B cell (primary cell): ENCODE measurements at regions not wholly inside any gene's neighbourhood (a gene's known extent, or its start where the extent isn't known, plus 50 kb on each side); places are given as distances from the start of the nearest gene placed in this dataset.

Experiments used
- ATAC-seq: fragments of 200-7000 bp; cut with Tn5 transposase; one replicate; pipeline ENCODE4 v1.10.0; 2021; ENCODE audit warnings: low read depth, mild to moderate bottlenecking, moderate number of reproducible peaks, moderate library complexity
- CTCF ChIA-PET: fragments of 350-600 bp; sonication (Branson Sonifier 250); formaldehyde crosslinking; loops from one replicate; lab custom pipeline; 2021; ENCODE audit warnings: antibody characterized with exemption, inconsistent platforms; lab: Charles Lee
- POLR2A ChIA-PET: fragments of 350-600 bp; sonication (Branson Sonifier 250); formaldehyde crosslinking; loops from one replicate; lab custom pipeline; 2021; ENCODE audit warnings: antibody characterized with exemption; lab: Charles Lee
- DNase-seq: peaks from one replicate; pipeline ENCODE4 v3.0.0; 2013
- H2AFZ ChIP-seq: 2 replicates; pipeline ENCODE4 v1.6.1; 2012; ENCODE audit warnings: mild to moderate bottlenecking, low read depth, low read length; ENCODE audit not compliant: insufficient read depth, poor library complexity, severe bottlenecking
- H3K27ac ChIP-seq, 2 donors: 1 replicate in 1 of 2; 2 replicates in 1 of 2; pipeline ENCODE4 v1.5.1; 2012 to 2013; ENCODE audit warnings: low read length in 2 of 2, mild to moderate bottlenecking in 2 of 2, moderate library complexity in 1 of 2
- H3K27me3 ChIP-seq, 4 experiments: fragments of 200-600 bp in 1 of 4; sonication (generic) in 1 of 4; replicated peaks in 1 of 4; 1 replicate in 2 of 4; 2 replicates in 2 of 4; pipeline versions ENCODE4 v1.6.1 to v1.7.0; 2013 to 2016; ENCODE audit warnings: low read length in 3 of 4, mild to moderate bottlenecking in 2 of 4, mixed read lengths in 1 of 4, moderate library complexity in 1 of 4; ENCODE audit not compliant: insufficient read depth in 4 of 4, control insufficient read depth in 3 of 4; ENCODE audit errors: control extremely low read depth in 1 of 4
- H3K36me3 ChIP-seq, 2 experiments: replicated peaks in 1 of 2; 1 replicate in 1 of 2; 2 replicates in 1 of 2; pipeline versions ENCODE4 v1.6.1 to v1.7.1; 2013; ENCODE audit warnings: low read length in 1 of 2; ENCODE audit not compliant: insufficient read depth in 2 of 2, control insufficient read depth in 1 of 2; ENCODE audit errors: control extremely low read depth in 1 of 2, extremely low read depth in 1 of 2
- H3K4me1 ChIP-seq, 2 donors: fragments of 200-600 bp in 1 of 2; sonication (generic) in 1 of 2; 1 replicate in 1 of 2; 2 replicates in 1 of 2; pipeline versions ENCODE4 v1.5.1 to v1.6.1; 2013 to 2017; ENCODE audit warnings: low read length in 2 of 2; ENCODE audit not compliant: control insufficient read depth in 2 of 2, insufficient read depth in 2 of 2
- H3K4me2 ChIP-seq: replicated peaks from 2 replicates; pipeline ENCODE3; 2012; ENCODE audit warnings: mild to moderate bottlenecking, low read depth, low read length; ENCODE audit not compliant: poor library complexity, severe bottlenecking
- H3K4me3 ChIP-seq, 5 experiments: fragments of 200-600 bp in 1 of 5; sonication (generic) in 1 of 5; 1 replicate in 3 of 5; 2 replicates in 2 of 5; pipeline versions ENCODE4 v1.5.1 to v1.7.0; 2011 to 2016; ENCODE audit warnings: low read length in 4 of 5, mild to moderate bottlenecking in 4 of 5, low read depth in 2 of 5, control low read depth in 1 of 5, moderate library complexity in 1 of 5; ENCODE audit not compliant: insufficient read depth in 1 of 5; ENCODE audit errors: control extremely low read depth in 1 of 5, extremely low read depth in 1 of 5
- H3K79me2 ChIP-seq: fragments of 200-600 bp; sonication (generic); one replicate; pipeline ENCODE4 v1.6.0; 2016; ENCODE audit warnings: low read length; ENCODE audit not compliant: control insufficient read depth, insufficient read depth
- H3K9ac ChIP-seq: fragments of 200-600 bp; sonication (generic); 2 replicates; pipeline ENCODE4 v1.6.1; 2017; ENCODE audit warnings: mild to moderate bottlenecking, low read length, moderate library complexity
- H3K9me3 ChIP-seq, 3 donors: one replicate each; pipeline versions ENCODE4 v1.6.1 to v1.7.1; 2013; ENCODE audit warnings: low read length in 2 of 3; ENCODE audit not compliant: control insufficient read depth in 2 of 3, insufficient read depth in 1 of 3; ENCODE audit errors: control extremely low read depth in 1 of 3
- H4K20me1 ChIP-seq: 2 replicates; pipeline ENCODE4 v1.6.0; 2012; ENCODE audit warnings: mild to moderate bottlenecking, low read length; ENCODE audit not compliant: insufficient read depth, control insufficient read depth, poor library complexity, severe bottlenecking
- H3K27ac Mint-ChIP-seq: one replicate; pipeline ENCODE4 v1.8.0; 2021; ENCODE audit warnings: mixed read lengths
- H3K27me3 Mint-ChIP-seq: one replicate; pipeline ENCODE4 v1.8.0; 2021; ENCODE audit warnings: mixed read lengths
- H3K4me1 Mint-ChIP-seq: one replicate; pipeline ENCODE4 v1.8.0; 2021; ENCODE audit warnings: mixed read lengths
- H3K4me3 Mint-ChIP-seq: one replicate; pipeline ENCODE4 v1.8.0; 2021; ENCODE audit warnings: mixed read lengths
- H3K9me3 Mint-ChIP-seq: one replicate; pipeline ENCODE4 v1.8.0; 2022; ENCODE audit warnings: mixed read lengths; ENCODE audit not compliant: insufficient read depth
- CTCF ChIP-seq: fragments of 200-600 bp; IDR thresholded peaks from one replicate; pipeline ENCODE4 v1.8.0; 2022; ENCODE audit warnings: antibody characterized with exemption, mild to moderate bottlenecking
- EZH2 ChIP-seq: IDR thresholded peaks from 2 replicates; pipeline ENCODE4 v1.6.1; 2012; ENCODE audit warnings: borderline replicate concordance, low read depth, mild to moderate bottlenecking, moderate library complexity, low read length; ENCODE audit not compliant: insufficient read depth, poor library complexity, severe bottlenecking
- WGBS: methylation state at CpG from one replicate; pipeline ENCODE4 v1.1.5; 2013; ENCODE audit warnings: missing lambda C conversion rate; ENCODE audit not compliant: insufficient coverage; 5-methylcytosine and 5-hydroxymethylcytosine counted together
- intact Hi-C: fragments of 100-400 bp; cut with micrococcal nuclease; formaldehyde crosslinking; loops from one replicate; pipeline ENCODE4 v1.10.0; 2022

GRCh38 chr5:88553136-88553875, 284.7 kb upstream of the TMEM161B start:
- H3K79me2 ChIP-seq: no peaks in the 10 kb centered on the region
- H4K20me1 ChIP-seq: no peaks in the 10 kb centered on the region
- no peak overlapping the region for H3K4me3 ChIP-seq
- Mint-ChIP-seq H3K27ac (no peak overlapping the region), H3K4me1 (no peaks in the 10 kb centered on the region), H3K27me3 (peaks cover 15% of the 10 kb centered on the region), H3K9me3 (no peaks in the 10 kb centered on the region), H3K4me3 (no peak overlapping the region)
- ATAC-seq: no peak
- H3K4me1 ChIP-seq: no peaks in the 10 kb centered on the region
- WGBS: no CpG with 5 or more reads among the region's 5 CpGs
- TF ChIP-seq CTCF (no peak), EZH2 (no peak)
- DNase-seq: no peak
- no peak overlapping the region for H3K4me2 ChIP-seq
- H3K27ac ChIP-seq: no peak overlapping the region
- no peak overlapping the region for H2AFZ ChIP-seq
- intact Hi-C loops: no loop called here
- H3K27me3 ChIP-seq: peaks cover 0 to 7% (median 0%) of the 10 kb centered on the region in 4 experiments
- CTCF ChIA-PET: no interaction called here
- no peaks in the 10 kb centered on the region for H3K9me3 ChIP-seq
- POLR2A ChIA-PET: no interaction called here
- H3K9ac ChIP-seq: no peak overlapping the region
- H3K36me3 ChIP-seq: no peaks in the 10 kb centered on the region

GRCh38 chr5:88552426-88552825, 283.8 kb upstream of the TMEM161B start:
- Histone ChIP-seq H3K4me2 (no peak overlapping the region), H3K4me1 (no peaks in the 10 kb centered on the region), H3K27me3 (peaks cover 0 to 7% (median 0%) of the 10 kb centered on the region in 4 experiments), H3K4me3 (no peak overlapping the region), H3K9ac (no peak overlapping the region), H3K9me3 (no peaks in the 10 kb centered on the region), H3K79me2 (no peaks in the 10 kb centered on the region), H3K27ac (no peak overlapping the region), H3K36me3 (no peaks in the 10 kb centered on the region), H2AFZ (no peak overlapping the region), H4K20me1 (no peaks in the 10 kb centered on the region)
- no peak overlapping the region for H3K4me3 Mint-ChIP-seq
- CTCF ChIA-PET: no interaction called here
- H3K27ac Mint-ChIP-seq: no peak overlapping the region
- WGBS: 100% methylated on average over 2 of the region's 4 CpGs
- no peaks in the 10 kb centered on the region for H3K4me1 Mint-ChIP-seq
- ATAC-seq: no peak
- intact Hi-C loops: no loop called here
- DNase-seq: no peak
- POLR2A ChIA-PET: no interaction called here
- no peaks in the 10 kb centered on the region for H3K9me3 Mint-ChIP-seq
- TF ChIP-seq CTCF (no peak), EZH2 (no peak)
- peaks cover 6% of the 10 kb centered on the region for H3K27me3 Mint-ChIP-seq
